ENCODE measurements at regions not wholly inside any gene's neighbourhood (a gene's known extent, or its start where the extent isn't known, plus 50 kb on each side); places are given as distances from the start of the nearest gene placed in this dataset.

DNA sequence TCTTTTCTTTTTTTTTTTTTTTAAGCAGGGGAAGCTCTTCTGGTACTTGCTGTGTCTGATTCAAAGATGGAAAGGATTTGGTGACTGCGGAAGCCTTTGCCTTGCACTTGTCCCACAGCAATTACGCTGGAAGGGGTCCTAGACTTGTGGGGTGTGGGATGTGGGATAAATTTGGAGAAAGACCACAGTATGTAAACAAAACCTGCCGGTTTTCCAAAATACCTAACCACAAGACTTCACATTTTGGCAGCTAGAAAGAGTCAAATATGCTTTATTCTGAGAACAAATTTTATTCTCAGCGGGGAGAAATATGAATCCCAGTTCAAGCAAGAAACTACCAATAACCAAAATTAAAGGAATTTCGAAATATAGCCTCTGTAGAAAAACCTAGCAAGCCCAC is 176.5 kb downstream of the SPRY2 start:
- no peak overlapping the region for H3T11ph ChIP-seq (ENCODE audit: low read length)
- no peak overlapping the region for H2BK15ac ChIP-seq (ENCODE audit: low read depth, low read length)
- Mint-ChIP-seq H3K4me1 (peaks cover 6 to 8% of the 10 kb centered on the region in 2 experiments; a peak in 3 of 4 replicates), H3K27me3 (ENCODE audit: low read depth) (no peaks in the 10 kb centered on the region; the same call in 1 of the 2 replicates), H3K4me3 (no peak overlapping the region), H3K27ac (no peak overlapping the region), H3K9me3 (no peaks in the 10 kb centered on the region), H3K36me3 (ENCODE audit: insufficient read depth in 1 of 3, low read depth in 3 of 3) (no peaks in the 10 kb centered on the region)
- H4K5ac ChIP-seq (ENCODE audit: insufficient read length, low read depth, low read length) = no peak overlapping the region
- H3K56ac ChIP-seq (ENCODE audit: insufficient read length, low read depth, low read length) = no peak overlapping the region
- no peaks in the 10 kb centered on the region for H3K79me2 ChIP-seq (ENCODE audit: insufficient read depth, low read length)
- no peak overlapping the region for H3K9ac ChIP-seq (ENCODE audit: extremely low read depth, insufficient read length, low read length)
- no peak overlapping the region for H3K4ac ChIP-seq (ENCODE audit: low read depth, low read length)
- H2BK120ac ChIP-seq (ENCODE audit: low read depth, low read length, poor library complexity, severe bottlenecking) = no peak overlapping the region
- no peak overlapping the region for H3K27ac ChIP-seq (ENCODE audit: insufficient read length, low read depth, low read length)
- no peak overlapping the region for H2BK5ac ChIP-seq (ENCODE audit: insufficient read length, low read length)
- DNase-seq = no peak
- no peak overlapping the region for H2BK12ac ChIP-seq (ENCODE audit: insufficient read length, low read depth, low read length)
- no peaks in the 10 kb centered on the region for H3K23me2 ChIP-seq (ENCODE audit: insufficient read length, low read depth, low read length, poor library complexity, severe bottlenecking)
- H2BK20ac ChIP-seq (ENCODE audit: low read depth, low read length, poor library complexity, severe bottlenecking) = no peak overlapping the region
- H3K79me1 ChIP-seq (ENCODE audit: insufficient read depth, low read depth, low read length, poor library complexity, severe bottlenecking) = no peaks in the 10 kb centered on the region
- H3K9me3 ChIP-seq (ENCODE audit: control insufficient read depth, low read depth, low read length) = no peaks in the 10 kb centered on the region
- no peak overlapping the region for H2AK5ac ChIP-seq (ENCODE audit: insufficient read length, low read length)
- H3K4me1 ChIP-seq (ENCODE audit: insufficient read depth, low read length) = no peaks in the 10 kb centered on the region
- no peak overlapping the region for H4K8ac ChIP-seq (replicated peaks; ENCODE audit: insufficient read length, low read depth, low read length)
- H3K14ac ChIP-seq (ENCODE audit: insufficient read depth, low read length) = no peak overlapping the region
- TF ChIP-seq, protein P1, sequence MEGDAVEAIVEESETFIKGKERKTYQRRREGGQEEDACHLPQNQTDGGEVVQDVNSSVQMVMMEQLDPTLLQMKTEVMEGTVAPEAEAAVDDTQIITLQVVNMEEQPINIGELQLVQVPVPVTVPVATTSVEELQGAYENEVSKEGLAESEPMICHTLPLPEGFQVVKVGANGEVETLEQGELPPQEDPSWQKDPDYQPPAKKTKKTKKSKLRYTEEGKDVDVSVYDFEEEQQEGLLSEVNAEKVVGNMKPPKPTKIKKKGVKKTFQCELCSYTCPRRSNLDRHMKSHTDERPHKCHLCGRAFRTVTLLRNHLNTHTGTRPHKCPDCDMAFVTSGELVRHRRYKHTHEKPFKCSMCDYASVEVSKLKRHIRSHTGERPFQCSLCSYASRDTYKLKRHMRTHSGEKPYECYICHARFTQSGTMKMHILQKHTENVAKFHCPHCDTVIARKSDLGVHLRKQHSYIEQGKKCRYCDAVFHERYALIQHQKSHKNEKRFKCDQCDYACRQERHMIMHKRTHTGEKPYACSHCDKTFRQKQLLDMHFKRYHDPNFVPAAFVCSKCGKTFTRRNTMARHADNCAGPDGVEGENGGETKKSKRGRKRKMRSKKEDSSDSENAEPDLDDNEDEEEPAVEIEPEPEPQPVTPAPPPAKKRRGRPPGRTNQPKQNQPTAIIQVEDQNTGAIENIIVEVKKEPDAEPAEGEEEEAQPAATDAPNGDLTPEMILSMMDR (conservative IDR thresholded peaks at IDR 0.05) = no peak
- no peaks in the 10 kb centered on the region for H4K20me1 ChIP-seq (ENCODE audit: control insufficient read depth, insufficient read depth, insufficient read length)
- no CpG with 5 or more reads among the region's 5 CpGs for WGBS (ENCODE audit: extremely low coverage, insufficient read length, low lambda C conversion rate)
- no peaks in the 10 kb centered on the region for H3K27me3 ChIP-seq (ENCODE audit: insufficient read depth, low read length)
- H3K18ac ChIP-seq (ENCODE audit: insufficient read length, low read depth, low read length) = no peak overlapping the region
- no peak overlapping the region for H2AFZ ChIP-seq (ENCODE audit: low read length)
- H3K23ac ChIP-seq (ENCODE audit: insufficient read length, low read depth, low read length) = no peak overlapping the region
- H3K4me2 ChIP-seq (ENCODE audit: insufficient read depth, insufficient read length, low read length) = no peak overlapping the region
- no peak overlapping the region for H4K91ac ChIP-seq (ENCODE audit: insufficient read length, low read depth, low read length)
